Kidney (tissue), 13 donors: ENCODE measurements at regions not wholly inside any gene's neighbourhood (a gene's known extent, or its start where the extent isn't known, plus 50 kb on each side); places are given as distances from the start of the nearest gene placed in this dataset.

Experiments used
- DNase-seq, 5 donors: peaks; one replicate each; pipeline ENCODE4 v3.0.0-alpha.2; 2013 to 2020
- FAIRE-seq: peaks from 2 replicates; lab custom pipeline; 2012; peaks lifted over from hg19 to GRCh38; lab: Jason Lieb, UNC
- H3K27ac ChIP-seq, 2 donors: one replicate each; pipeline ENCODE4 v1.7.0; 2013; ENCODE audit warnings: low read depth in 2 of 2, low read length in 2 of 2, inconsistent platforms in 1 of 2
- H3K27me3 ChIP-seq: one replicate; pipeline ENCODE4 v1.7.1; 2013; ENCODE audit warnings: low read length, inconsistent platforms; ENCODE audit not compliant: control insufficient read depth, insufficient read depth
- H3K36me3 ChIP-seq, 3 donors: one replicate each; pipeline versions ENCODE4 v1.7.0 to v1.7.1; 2013; ENCODE audit warnings: low read length in 3 of 3, control low read depth in 1 of 3, inconsistent platforms in 1 of 3; ENCODE audit not compliant: insufficient read depth in 3 of 3, control insufficient read depth in 2 of 3
- H3K4me1 ChIP-seq, 3 donors: one replicate each; pipeline versions ENCODE4 v1.7.0 to v1.7.1; 2013; ENCODE audit warnings: low read length in 3 of 3, inconsistent platforms in 1 of 3, low read depth in 1 of 3; ENCODE audit not compliant: control insufficient read depth in 2 of 3, insufficient read depth in 2 of 3
- H3K4me3 ChIP-seq, 3 donors: one replicate each; pipeline versions ENCODE4 v1.7.0 to v1.8.1; 2013; ENCODE audit warnings: low read length in 3 of 3, control low read depth in 1 of 3, inconsistent platforms in 1 of 3
- H3K9ac ChIP-seq, 3 donors: one replicate each; pipeline versions ENCODE4 v1.7.0 to v1.7.1; 2013; ENCODE audit warnings: low read length in 3 of 3, control low read depth in 1 of 3, inconsistent platforms in 1 of 3
- H3K9me3 ChIP-seq, 3 donors: one replicate each; pipeline versions ENCODE4 v1.7.0 to v1.7.1; 2013; ENCODE audit warnings: low read length in 3 of 3, control low read depth in 1 of 3, inconsistent platforms in 1 of 3; ENCODE audit not compliant: control insufficient read depth in 2 of 3, insufficient read depth in 1 of 3
- CTCF ChIP-seq: IDR thresholded peaks from 3 replicates; pipeline ENCODE4 v1.5.1; 2012; ENCODE audit warnings: mild to moderate bottlenecking, moderate library complexity, borderline replicate concordance; ENCODE audit not compliant: insufficient read depth; ENCODE audit errors: extremely low read depth
- intact Hi-C: fragments of 100-400 bp; cut with DNase I; formaldehyde crosslinking; loops from one replicate; pipeline ENCODE4 v1.11.1; 2022
- donor health status: control.
- donor health status: control.
- donor health status: control.
- donor health status: control.
- donor health status: control.
- donor health status: DM: yes; HTN: yes; CAD: no.
- donor health status: Normal renal cell carcinoma (clear cell type).

GRCh38 chr1:116857092-116857491 lies 52.6 kb upstream of the PTGFRN start:
- intact Hi-C loops, result no loop called here
- Histone ChIP-seq H3K36me3 (no peaks in the 10 kb centered on the region), H3K9me3 (no peaks in the 10 kb centered on the region), H3K4me1 (peaks cover 0 to 7% (median 0%) of the 10 kb centered on the region in 3 donors), H3K4me3 (no peak overlapping the region), H3K9ac (no peak overlapping the region), H3K27me3 (no peaks in the 10 kb centered on the region), H3K27ac (no peak overlapping the region)
- DNase-seq, result no peak
- no peak for TF ChIP-seq CTCF
- FAIRE-seq, result no peak
